ENCODE measurements at regions not wholly inside any gene's neighbourhood (a gene's known extent, or its start where the extent isn't known, plus 50 kb on each side); places are given as distances from the start of the nearest gene placed in this dataset.

DNA sequence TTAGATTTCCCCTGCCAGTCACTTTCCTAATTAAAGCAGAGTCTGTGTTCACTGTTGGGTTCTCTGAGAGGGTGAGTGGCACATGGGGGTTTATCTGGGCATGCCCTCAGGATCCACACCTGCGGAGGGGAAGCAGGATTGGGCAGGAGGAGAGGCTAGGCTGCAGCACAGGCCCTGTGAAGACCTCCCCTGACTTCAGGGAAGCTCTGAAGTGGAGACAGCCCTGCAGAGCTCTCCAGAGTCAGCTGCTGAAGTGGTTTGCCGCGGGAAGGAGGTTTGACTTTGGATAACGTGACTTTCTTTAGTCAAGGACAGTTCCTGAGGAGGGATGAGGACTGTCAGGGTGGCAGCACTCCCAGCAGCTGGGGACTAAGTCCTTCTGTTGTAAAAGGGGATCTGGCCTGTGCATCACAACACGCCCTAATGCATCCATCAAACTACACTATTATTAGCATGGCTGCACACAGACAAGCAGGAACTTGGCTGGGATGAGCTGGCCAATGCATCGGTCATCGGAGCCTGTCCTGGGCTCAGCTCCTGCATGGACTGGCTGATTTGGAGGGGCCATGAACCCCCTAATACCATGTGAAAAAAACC is 50.9 kb upstream of the LEP start:
- H3K27me3 ChIP-seq, result peaks cover 0 to 32% of the 10 kb centered on the region in 2 donors
- DNase-seq (ENCODE audit: low spot score in 2 of 2), result no peak
- WGBS, 2 donors, result 75 to 84% methylated on average over 4 to 7 of the region's 7 CpGs
- H3K4me1 ChIP-seq, result no peaks in the 10 kb centered on the region
- no peak overlapping the region for H3K4me3 ChIP-seq
- peaks cover 0 to 3% (median 0%) of the 10 kb centered on the region in 3 donors for H3K36me3 ChIP-seq
- TF ChIP-seq EP300 (IDR thresholded peaks at IDR 0.05), result no peak
- TF ChIP-seq, protein P1, sequence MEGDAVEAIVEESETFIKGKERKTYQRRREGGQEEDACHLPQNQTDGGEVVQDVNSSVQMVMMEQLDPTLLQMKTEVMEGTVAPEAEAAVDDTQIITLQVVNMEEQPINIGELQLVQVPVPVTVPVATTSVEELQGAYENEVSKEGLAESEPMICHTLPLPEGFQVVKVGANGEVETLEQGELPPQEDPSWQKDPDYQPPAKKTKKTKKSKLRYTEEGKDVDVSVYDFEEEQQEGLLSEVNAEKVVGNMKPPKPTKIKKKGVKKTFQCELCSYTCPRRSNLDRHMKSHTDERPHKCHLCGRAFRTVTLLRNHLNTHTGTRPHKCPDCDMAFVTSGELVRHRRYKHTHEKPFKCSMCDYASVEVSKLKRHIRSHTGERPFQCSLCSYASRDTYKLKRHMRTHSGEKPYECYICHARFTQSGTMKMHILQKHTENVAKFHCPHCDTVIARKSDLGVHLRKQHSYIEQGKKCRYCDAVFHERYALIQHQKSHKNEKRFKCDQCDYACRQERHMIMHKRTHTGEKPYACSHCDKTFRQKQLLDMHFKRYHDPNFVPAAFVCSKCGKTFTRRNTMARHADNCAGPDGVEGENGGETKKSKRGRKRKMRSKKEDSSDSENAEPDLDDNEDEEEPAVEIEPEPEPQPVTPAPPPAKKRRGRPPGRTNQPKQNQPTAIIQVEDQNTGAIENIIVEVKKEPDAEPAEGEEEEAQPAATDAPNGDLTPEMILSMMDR (IDR thresholded peaks at IDR 0.05), result no peak
- no peak for TF ChIP-seq POLR2A (IDR thresholded peaks at IDR 0.05)
- H3K27ac ChIP-seq, result no peak overlapping the region
- H3K9me3 ChIP-seq, result peaks cover 0 to 14% (median 4%) of the 10 kb centered on the region in 4 donors

DNA sequence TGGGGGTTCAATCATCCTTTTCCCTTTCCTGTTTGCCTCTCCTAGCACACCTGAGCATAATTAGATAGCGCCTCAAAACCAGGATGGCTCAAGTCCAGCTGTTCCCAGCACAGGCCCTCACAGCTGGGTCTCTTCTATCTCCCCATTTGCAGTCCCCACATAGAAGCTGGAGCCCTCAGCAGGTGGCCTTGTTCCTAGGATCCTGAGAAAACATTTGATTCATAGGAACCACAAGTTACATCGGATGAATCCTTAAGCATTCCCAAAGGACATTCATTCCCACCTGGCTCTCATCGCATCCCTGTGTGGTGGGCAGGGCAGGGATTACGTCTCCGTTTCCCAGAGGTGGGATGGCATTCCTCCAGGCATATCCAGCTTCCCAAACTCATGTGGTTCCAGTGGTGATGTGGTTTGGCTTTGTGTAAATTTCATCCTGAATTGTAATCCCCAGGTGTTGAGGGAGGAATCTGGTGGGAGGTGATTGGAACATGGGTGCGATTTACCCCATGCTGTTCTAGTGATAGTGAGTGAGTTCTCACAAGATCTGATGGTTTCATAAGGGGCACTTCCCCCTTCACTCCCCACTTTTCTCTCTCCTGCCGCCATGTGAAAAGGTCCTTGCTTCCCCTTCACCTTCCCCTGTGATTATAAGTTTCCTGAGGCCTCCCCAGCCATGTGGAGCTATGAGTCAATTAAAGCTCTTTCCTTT is 49.8 kb upstream of the LEP start:
- DNase-seq (ENCODE audit: low spot score in 2 of 2), result no peak
- H3K4me1 ChIP-seq, result no peaks in the 10 kb centered on the region
- peaks cover 0 to 26% (median 6%) of the 10 kb centered on the region in 4 donors for H3K9me3 ChIP-seq
- peaks cover 0 to 32% of the 10 kb centered on the region in 2 donors for H3K27me3 ChIP-seq
- peaks cover 0 to 3% (median 0%) of the 10 kb centered on the region in 3 donors for H3K36me3 ChIP-seq
- H3K4me3 ChIP-seq, result no peak overlapping the region
- TF ChIP-seq, protein P1 (IDR thresholded peaks at IDR 0.05), result no peak
- no peak for TF ChIP-seq POLR2A (IDR thresholded peaks at IDR 0.05)
- no peak for TF ChIP-seq EP300 (IDR thresholded peaks at IDR 0.05)
- WGBS, 2 donors, result 74 to 77% methylated on average over 7 of the region's 7 CpGs
- H3K27ac ChIP-seq, result no peak overlapping the region

All from tibial nerve (tissue), 4 donors.